IMR-90 (cell line): ENCODE measurements at regions not wholly inside any gene's neighbourhood (a gene's known extent, or its start where the extent isn't known, plus 50 kb on each side); places are given as distances from the start of the nearest gene placed in this dataset.

ENCODE experiments used
- ATAC-seq: fragments of 200-7000 bp; cut with Tn5 transposase; 2 replicates; pipeline ENCODE4 v1.9.1; 2020; ENCODE audit warnings: low read depth, mild to moderate bottlenecking, moderate library complexity
- BruUV-seq: library from RNA; stranded (reverse); fragments of 400-500 nt; replicated peaks from 2 replicates; lab custom pipeline; 2021; lab: Mats Ljungman, UMichigan
- CTCF ChIA-PET: fragments of 300-600 bp; formaldehyde crosslinking; extraction: SDS; loops from one replicate; lab custom pipeline; 2021; ENCODE audit warnings: antibody characterized with exemption; lab: Yijun Ruan, JAX
- POLR2A ChIA-PET: fragments of 300-600 bp; sonication (Branson Sonifier 250); formaldehyde crosslinking; loops from one replicate; lab custom pipeline; 2022; ENCODE audit warnings: antibody characterized with exemption; ENCODE audit not compliant: unreplicated experiment; lab: Charles Lee
- DNase-seq: peaks from one replicate; pipeline ENCODE4 v3.0.0; 2013
- H2AFZ ChIP-seq: replicated peaks from 2 replicates; pipeline ENCODE3; 2013; ENCODE audit warnings: low read length, mild to moderate bottlenecking; ENCODE audit not compliant: poor library complexity
- H2AK5ac ChIP-seq: 2 replicates; pipeline ENCODE4 v1.6.1; 2013; ENCODE audit warnings: low read depth, low read length, inconsistent platforms
- H2AK9ac ChIP-seq: replicated peaks from 2 replicates; pipeline ENCODE3; 2013; ENCODE audit warnings: mild to moderate bottlenecking, low read depth, low read length, moderate library complexity; ENCODE audit not compliant: poor library complexity
- H2BK120ac ChIP-seq: 2 replicates; pipeline ENCODE4 v1.6.1; 2013; ENCODE audit warnings: low read depth, low read length, inconsistent platforms
- H2BK15ac ChIP-seq: 3 replicates; pipeline ENCODE4 v1.6.1; 2013; ENCODE audit warnings: low read depth, low read length, inconsistent platforms
- H2BK20ac ChIP-seq: 2 replicates; pipeline ENCODE4 v1.6.1; 2013; ENCODE audit warnings: low read depth, mild to moderate bottlenecking, inconsistent platforms, low read length, moderate library complexity
- H2BK5ac ChIP-seq: 2 replicates; pipeline ENCODE4 v1.6.1; 2013; ENCODE audit warnings: mild to moderate bottlenecking, low read depth, low read length, inconsistent platforms; ENCODE audit not compliant: poor library complexity, severe bottlenecking
- H3K14ac ChIP-seq: replicated peaks from 2 replicates; pipeline ENCODE4 v1.6.1; 2013; ENCODE audit warnings: low read depth, low read length, inconsistent platforms
- H3K18ac ChIP-seq: 2 replicates; pipeline ENCODE4 v1.6.1; 2013; ENCODE audit warnings: low read depth, low read length, control low read depth
- H3K23ac ChIP-seq: 2 replicates; pipeline ENCODE4 v1.6.1; 2013; ENCODE audit warnings: low read depth, low read length, inconsistent platforms
- H3K27ac ChIP-seq: 2 replicates; pipeline ENCODE4 v1.5.1; 2013; ENCODE audit warnings: mild to moderate bottlenecking, control low read depth, low read length; ENCODE audit not compliant: insufficient read depth
- H3K27me3 ChIP-seq: 2 replicates; pipeline ENCODE4 v1.6.1; 2013; ENCODE audit warnings: low read length; ENCODE audit not compliant: control insufficient read depth, insufficient read depth
- H3K36me3 ChIP-seq: 2 replicates; pipeline ENCODE4 v1.6.1; 2013; ENCODE audit warnings: low read length, mixed read lengths; ENCODE audit not compliant: control insufficient read depth, insufficient read depth
- H3K4ac ChIP-seq: 2 replicates; pipeline ENCODE4 v1.6.1; 2013; ENCODE audit warnings: low read depth, low read length, inconsistent platforms
- H3K4me1 ChIP-seq: 2 replicates; pipeline ENCODE4 v1.6.1; 2013; ENCODE audit warnings: low read length, mixed read lengths; ENCODE audit not compliant: control insufficient read depth, insufficient read depth
- H3K4me2 ChIP-seq: 2 replicates; pipeline ENCODE4 v1.6.1; 2013; ENCODE audit warnings: low read depth, mild to moderate bottlenecking, control low read depth, low read length, moderate library complexity
- H3K4me3 ChIP-seq: 2 replicates; pipeline ENCODE4 v1.5.1; 2013; ENCODE audit warnings: low read depth, mild to moderate bottlenecking, control low read depth, low read length, moderate library complexity; ENCODE audit not compliant: insufficient read depth
- H3K56ac ChIP-seq: 2 replicates; pipeline ENCODE4 v1.6.1; 2013; ENCODE audit warnings: low read length, inconsistent platforms; ENCODE audit not compliant: insufficient read depth; ENCODE audit errors: extremely low read depth
- H3K79me1 ChIP-seq, 2 experiments: 2 replicates each; pipeline ENCODE4 v1.6.1; 2013; ENCODE audit warnings: low read length in 2 of 2, inconsistent platforms in 1 of 2, low read depth in 1 of 2
- H3K9ac ChIP-seq: 2 replicates; pipeline ENCODE4 v1.6.1; 2013; ENCODE audit warnings: low read depth, low read length, control low read depth
- H3K9me1 ChIP-seq: 2 replicates; pipeline ENCODE4 v1.6.1; 2013; ENCODE audit warnings: low read length, inconsistent platforms; ENCODE audit not compliant: insufficient read depth
- H3K9me3 ChIP-seq: 2 replicates; pipeline ENCODE4 v1.6.1; 2013; ENCODE audit warnings: low read length; ENCODE audit not compliant: control insufficient read depth, insufficient read depth
- H4K20me1 ChIP-seq: 2 replicates; pipeline ENCODE4 v1.6.1; 2013; ENCODE audit warnings: low read length, inconsistent platforms; ENCODE audit not compliant: insufficient read depth
- H4K5ac ChIP-seq: 2 replicates; pipeline ENCODE4 v1.6.1; 2013; ENCODE audit warnings: mild to moderate bottlenecking, low read depth, low read length, control low read depth
- H4K8ac ChIP-seq, 2 experiments: 2 replicates each; pipeline ENCODE4 v1.6.1; 2013; ENCODE audit warnings: low read depth in 2 of 2, low read length in 2 of 2, control low read depth in 1 of 2, inconsistent platforms in 1 of 2
- H4K91ac ChIP-seq: 2 replicates; pipeline ENCODE4 v1.6.1; 2013; ENCODE audit warnings: low read depth, low read length, inconsistent platforms; ENCODE audit not compliant: insufficient read depth
- CTCF ChIP-seq: conservative IDR thresholded peaks from 2 replicates; pipeline ENCODE4 v1.5.1; 2012; ENCODE audit warnings: mild to moderate bottlenecking, low read depth, low read length, improper control_type of control experiment
- MAFK ChIP-seq: IDR thresholded peaks from 2 replicates; pipeline ENCODE4 v1.6.1; 2012; ENCODE audit warnings: low read depth, low read length, improper control_type of control experiment
- MXI1 ChIP-seq: IDR thresholded peaks from 2 replicates; pipeline ENCODE4 v1.6.1; 2012; ENCODE audit warnings: low read depth, mild to moderate bottlenecking, low read length, moderate library complexity, borderline replicate concordance
- RCOR1 ChIP-seq: IDR thresholded peaks from 2 replicates; pipeline ENCODE4 v1.6.1; 2012; ENCODE audit warnings: mild to moderate bottlenecking, low read length, improper control_type of control experiment; ENCODE audit not compliant: insufficient replicate concordance
- WGBS, 2 experiments: methylation state at CpG; one replicate each; pipeline versions ENCODE4 v1.1.5 to v1.1.7; 2013; ENCODE audit warnings: missing lambda C conversion rate in 2 of 2; ENCODE audit not compliant: insufficient read length in 1 of 2; ENCODE audit errors: extremely low coverage in 2 of 2; 5-methylcytosine and 5-hydroxymethylcytosine counted together
- dilution Hi-C: fragments of 300-500 bp; cut with HindIII; formaldehyde crosslinking; loops from one replicate; pipeline ENCODE4 v1.14.3; 2018; ENCODE audit warnings: low sequenced_read_pairs; ENCODE audit not compliant: unreplicated experiment
- in situ Hi-C: fragments of 300-500 bp; cut with MboI; formaldehyde crosslinking; loops from 3 replicates; pipeline ENCODE4 v1.14.3; 2019; ENCODE audit warnings: low sequenced_read_pairs, inconsistent platforms, mixed read lengths
- intact Hi-C: fragments of 100-400 bp; cut with micrococcal nuclease; formaldehyde crosslinking; loops from 2 replicates; pipeline ENCODE4 v1.10.0; 2022

- H3K14ac ChIP-seq: no peak overlapping the region
- no peaks in the 10 kb centered on the region for H3K36me3 ChIP-seq
- H3K9ac ChIP-seq: no peak overlapping the region
- no peak overlapping the region for H2AFZ ChIP-seq
- H2BK120ac ChIP-seq: no peak overlapping the region
- ChIA-PET POLR2A (no interaction called here), CTCF (no interaction called here)
- H3K4me2 ChIP-seq: no peak overlapping the region
- H3K23ac ChIP-seq: no peak overlapping the region
- TF ChIP-seq MXI1 (no peak), MAFK (no peak), RCOR1 (no peak), CTCF (no peak)
- BruUV-seq: no TSS peak
- DNase-seq (no peak), ATAC-seq (no peak)
- no peaks in the 10 kb centered on the region for H3K9me3 ChIP-seq
- no peak overlapping the region for H4K91ac ChIP-seq
- H3K18ac ChIP-seq: no peak overlapping the region
- no peak overlapping the region for H2BK5ac ChIP-seq
- no peak overlapping the region for H2BK15ac ChIP-seq
- no CpG with 5 or more reads among the region's 2 CpGs for WGBS, 2 experiments
- no peak overlapping the region for H2BK20ac ChIP-seq
- H3K4ac ChIP-seq: no peak overlapping the region
- H3K4me3 ChIP-seq: no peak overlapping the region
- in situ Hi-C loops (no loop called here), intact Hi-C loops (no loop called here), dilution Hi-C loops (no loop called here)
- no peaks in the 10 kb centered on the region for H3K79me1 ChIP-seq
- H2AK9ac ChIP-seq: no peak overlapping the region
- H2AK5ac ChIP-seq: no peak overlapping the region
- no peak overlapping the region for H4K8ac ChIP-seq
- H3K27ac ChIP-seq: no peak overlapping the region
- no peak overlapping the region for H3K56ac ChIP-seq
- H3K4me1 ChIP-seq: no peaks in the 10 kb centered on the region
- H3K9me1 ChIP-seq: no peaks in the 10 kb centered on the region
- no peaks in the 10 kb centered on the region for H3K27me3 ChIP-seq
- H4K20me1 ChIP-seq: no peaks in the 10 kb centered on the region
- H4K5ac ChIP-seq: no peak overlapping the region
These were observed 229.9 kb upstream of the MAP3K7 start for GRCh38 chr6:90816764-90817163.
